Stimulated activated naive CD8-positive, alpha-beta T cell treated with anti-CD3 and anti-CD28 coated beads, Interleukin-15, Interleukin-2, amounts not matched to agents 100 U/mL and 50 U/mL, for 24 hours (primary cell): ENCODE measurements at regions not wholly inside any gene's neighbourhood (a gene's known extent, or its start where the extent isn't known, plus 50 kb on each side); places are given as distances from the start of the nearest gene placed in this dataset.
"Not testable (repeated sequence)": the region's sequence is repeated elsewhere in the genome, so short reads cannot be mapped to it uniquely, and the experiment has no call there.

Experiments used
- ATAC-seq: fragments of 150-1000 bp; cut with Tn5 transposase; one replicate; pipeline ENCODE4 v1.10.0; 2021
- DNase-seq: peaks from one replicate; pipeline ENCODE4 v3.0.0; 2021

- no peak for DNase-seq
Measured at GRCh38 chr14:81584495-81584894, 50.8 kb upstream of the SEL1L start.

GRCh38 chr14:81589381-81590065 lies 55.9 kb upstream of the SEL1L start:
- ATAC-seq: no peak
- DNase-seq: no peak

More at GRCh38 chr14:81584495-81584894, 50.8 kb upstream of the SEL1L start:
- ATAC-seq: no peak

GRCh38 chr14:81591266-81591665 lies 57.6 kb upstream of the SEL1L start:
- no peak for DNase-seq
- ATAC-seq: no peak

- no peak for ATAC-seq
- no peak for DNase-seq
Measured at GRCh38 chr14:81594012-81594411, 60.4 kb upstream of the SEL1L start.

- no peak for ATAC-seq
- no peak for DNase-seq
Measured at GRCh38 chr14:81605660-81606059, 72.0 kb upstream of the SEL1L start.

- DNase-seq: no peak
- ATAC-seq: no peak
Measured at GRCh38 chr14:81613341-81614045, 79.8 kb upstream of the SEL1L start.

- not testable (repeated sequence) for ATAC-seq, DNase-seq
Measured at GRCh38 chr14:81614302-81614701, 80.6 kb upstream of the SEL1L start.

GRCh38 chr14:81618695-81619094 lies 85.0 kb upstream of the SEL1L start:
- ATAC-seq (no peak), DNase-seq (no peak)

- ATAC-seq (no peak), DNase-seq (no peak)
Measured at GRCh38 chr14:81619816-81620215, 86.2 kb upstream of the SEL1L start.

- not testable (repeated sequence) for ATAC-seq, DNase-seq
Measured at GRCh38 chr14:81623771-81624396, 90.2 kb upstream of the SEL1L start.

GRCh38 chr14:81625343-81625742 lies 91.7 kb upstream of the SEL1L start:
- no peak for DNase-seq
- no peak for ATAC-seq

- no peak for DNase-seq
- no peak for ATAC-seq
Measured at GRCh38 chr14:81632157-81632556, 98.5 kb upstream of the SEL1L start.

GRCh38 chr14:81633496-81633895 lies 99.8 kb upstream of the SEL1L start:
- DNase-seq (no peak), ATAC-seq (no peak)

- ATAC-seq: no peak
- DNase-seq: no peak
Measured at GRCh38 chr14:81637639-81638038, 104.0 kb upstream of the SEL1L start.

GRCh38 chr14:81638656-81639280 lies 105.1 kb upstream of the SEL1L start:
- no peak for DNase-seq
- ATAC-seq: no peak

GRCh38 chr14:81653626-81654025 lies 120.0 kb upstream of the SEL1L start:
- DNase-seq (no peak), ATAC-seq (no peak)

GRCh38 chr14:81655423-81656314 lies 122.0 kb upstream of the SEL1L start:
- no peak for ATAC-seq
- DNase-seq: no peak

- DNase-seq (no peak), ATAC-seq (no peak)
Measured at GRCh38 chr14:81656811-81657210, 123.2 kb upstream of the SEL1L start.

GRCh38 chr14:81662066-81662465 lies 128.4 kb upstream of the SEL1L start:
- DNase-seq (no peak), ATAC-seq (no peak)

GRCh38 chr14:81662570-81663197 lies 129.0 kb upstream of the SEL1L start:
- no peak for DNase-seq
- ATAC-seq: no peak

GRCh38 chr14:81668626-81669274 lies 135.1 kb upstream of the SEL1L start:
- no peak for ATAC-seq
- DNase-seq: no peak
